Bronchial epithelial cell (primary cell): ENCODE measurements at regions not wholly inside any gene's neighbourhood (a gene's known extent, or its start where the extent isn't known, plus 50 kb on each side); places are given as distances from the start of the nearest gene placed in this dataset.

Experiments
- DNase-seq: peaks from one replicate; pipeline ENCODE4 v3.0.0-alpha.2; 2010; ENCODE audit warnings: low read depth
- FAIRE-seq: peaks from 2 replicates; lab custom pipeline; 2011; peaks lifted over from hg19 to GRCh38; lab: Jason Lieb, UNC
- H3K27me3 ChIP-seq: 2 replicates; pipeline ENCODE4 v1.5.1; 2011; ENCODE audit warnings: low read length; ENCODE audit not compliant: control insufficient read depth, insufficient read depth
- H3K36me3 ChIP-seq: 2 replicates; pipeline ENCODE4 v1.5.1; 2011; ENCODE audit warnings: low read length; ENCODE audit not compliant: control insufficient read depth, insufficient read depth
- H3K4me3 ChIP-seq: 2 replicates; pipeline ENCODE4 v1.5.1; 2011; ENCODE audit warnings: mild to moderate bottlenecking, low read depth, low read length, control low read depth
- CTCF ChIP-seq: IDR thresholded peaks from 2 replicates; pipeline ENCODE4 v1.5.1; 2011; ENCODE audit warnings: mild to moderate bottlenecking, moderate library complexity, low read length, control low read depth, inconsistent platforms; ENCODE audit not compliant: insufficient read depth, severe bottlenecking

- Histone ChIP-seq H3K4me3 (no peak overlapping the region), H3K36me3 (no peaks in the 10 kb centered on the region), H3K27me3 (peaks cover 2% of the 10 kb centered on the region)
- no peak for FAIRE-seq
- no peak for DNase-seq
- TF ChIP-seq CTCF = no peak
Measured at GRCh38 chr6:95231416-95231815, 345.9 kb upstream of the MANEA start.

GRCh38 chr6:95232446-95232845, 344.9 kb upstream of the MANEA start:
- DNase-seq = peak; percentile 22
- no peaks in the 10 kb centered on the region for H3K36me3 ChIP-seq
- FAIRE-seq = no peak
- H3K4me3 ChIP-seq = no peak overlapping the region
- H3K27me3 ChIP-seq = no peaks in the 10 kb centered on the region
- no peak for TF ChIP-seq CTCF

- H3K36me3 ChIP-seq = no peaks in the 10 kb centered on the region
- no peak for FAIRE-seq
- H3K27me3 ChIP-seq = no peaks in the 10 kb centered on the region
- H3K4me3 ChIP-seq = no peak overlapping the region
- no peak for TF ChIP-seq CTCF
- DNase-seq = no peak
Measured at GRCh38 chr6:95233879-95234278, 343.5 kb upstream of the MANEA start.

DNA sequence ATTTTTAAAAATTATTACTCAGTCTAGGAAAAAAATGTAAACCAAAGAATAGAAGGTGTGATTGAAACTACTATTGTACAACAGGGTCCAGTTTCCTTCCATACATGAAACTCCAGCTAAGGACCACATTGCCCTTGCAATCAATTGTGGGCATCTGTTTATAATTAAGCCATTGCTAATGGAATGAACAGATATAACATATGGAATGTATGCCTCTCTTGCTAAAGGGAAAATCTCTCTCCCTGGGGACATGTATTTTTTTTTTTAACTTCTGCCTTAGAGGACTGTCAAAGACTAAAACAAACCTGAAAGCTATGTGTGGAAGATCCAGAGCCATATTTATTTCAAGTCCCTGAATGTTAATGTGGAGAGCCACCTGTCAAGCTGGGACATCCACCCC, 336.8 kb upstream of the MANEA start:
- TF ChIP-seq CTCF = no peak
- DNase-seq = no peak
- Histone ChIP-seq H3K36me3 (no peaks in the 10 kb centered on the region), H3K4me3 (no peak overlapping the region), H3K27me3 (no peaks in the 10 kb centered on the region)
- FAIRE-seq = no peak

- Histone ChIP-seq H3K36me3 (no peaks in the 10 kb centered on the region), H3K27me3 (no peaks in the 10 kb centered on the region), H3K4me3 (no peak overlapping the region)
- DNase-seq = no peak
- FAIRE-seq = no peak
- no peak for TF ChIP-seq CTCF
Measured at GRCh38 chr6:95242560-95242959, 334.8 kb upstream of the MANEA start.

GRCh38 chr6:95243053-95243452, 334.3 kb upstream of the MANEA start:
- Histone ChIP-seq H3K36me3 (no peaks in the 10 kb centered on the region), H3K4me3 (no peak overlapping the region), H3K27me3 (no peaks in the 10 kb centered on the region)
- DNase-seq = peak; percentile 90
- TF ChIP-seq CTCF = no peak
- FAIRE-seq = no peak
